ENCODE measurements at regions not wholly inside any gene's neighbourhood (a gene's known extent, or its start where the extent isn't known, plus 50 kb on each side); places are given as distances from the start of the nearest gene placed in this dataset.
"Not testable (repeated sequence)": the region's sequence is repeated elsewhere in the genome, so short reads cannot be mapped to it uniquely, and the experiment has no call there.

DNA sequence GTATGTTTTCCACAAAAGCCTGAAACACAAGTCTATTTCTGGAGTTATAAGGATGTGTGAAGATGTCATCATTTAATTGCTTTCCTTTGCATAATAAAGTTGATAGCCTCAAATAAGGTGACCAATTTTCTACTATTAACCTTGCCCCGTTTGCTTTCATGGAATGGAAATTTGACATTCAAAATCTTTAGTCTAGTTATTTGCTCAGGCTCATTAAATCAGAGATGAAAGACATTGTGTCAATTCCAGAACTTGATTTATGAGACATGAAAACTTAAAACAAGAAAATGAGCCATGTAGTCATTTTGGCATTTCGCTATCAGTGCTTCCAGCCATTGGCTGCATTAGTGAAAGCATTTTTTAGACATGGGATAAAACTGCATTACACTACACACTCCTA is 91.5 kb upstream of the ZSWIM2 start:
- DNase-seq, result no peak
- Histone ChIP-seq H3K27ac (no peak overlapping the region), H3K36me3 (no peaks in the 10 kb centered on the region), H3K4me3 (ENCODE audit: low read depth, low read length) (no peak overlapping the region), H3K27me3 (ENCODE audit: insufficient read depth, low read depth, severe bottlenecking) (no peaks in the 10 kb centered on the region), H3K9me3 (ENCODE audit: severe bottlenecking) (no peaks in the 10 kb centered on the region)
- TF ChIP-seq, protein P1, sequence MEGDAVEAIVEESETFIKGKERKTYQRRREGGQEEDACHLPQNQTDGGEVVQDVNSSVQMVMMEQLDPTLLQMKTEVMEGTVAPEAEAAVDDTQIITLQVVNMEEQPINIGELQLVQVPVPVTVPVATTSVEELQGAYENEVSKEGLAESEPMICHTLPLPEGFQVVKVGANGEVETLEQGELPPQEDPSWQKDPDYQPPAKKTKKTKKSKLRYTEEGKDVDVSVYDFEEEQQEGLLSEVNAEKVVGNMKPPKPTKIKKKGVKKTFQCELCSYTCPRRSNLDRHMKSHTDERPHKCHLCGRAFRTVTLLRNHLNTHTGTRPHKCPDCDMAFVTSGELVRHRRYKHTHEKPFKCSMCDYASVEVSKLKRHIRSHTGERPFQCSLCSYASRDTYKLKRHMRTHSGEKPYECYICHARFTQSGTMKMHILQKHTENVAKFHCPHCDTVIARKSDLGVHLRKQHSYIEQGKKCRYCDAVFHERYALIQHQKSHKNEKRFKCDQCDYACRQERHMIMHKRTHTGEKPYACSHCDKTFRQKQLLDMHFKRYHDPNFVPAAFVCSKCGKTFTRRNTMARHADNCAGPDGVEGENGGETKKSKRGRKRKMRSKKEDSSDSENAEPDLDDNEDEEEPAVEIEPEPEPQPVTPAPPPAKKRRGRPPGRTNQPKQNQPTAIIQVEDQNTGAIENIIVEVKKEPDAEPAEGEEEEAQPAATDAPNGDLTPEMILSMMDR (IDR thresholded peaks at IDR 0.05; ENCODE audit: low read depth, low read length), result no peak

- no peaks in the 10 kb centered on the region for H3K27me3 ChIP-seq (ENCODE audit: insufficient read depth, low read depth, severe bottlenecking)
- no peak overlapping the region for H3K4me3 ChIP-seq (ENCODE audit: low read depth, low read length)
- no peaks in the 10 kb centered on the region for H3K36me3 ChIP-seq
- no peak for DNase-seq
- TF ChIP-seq, protein P1 (IDR thresholded peaks at IDR 0.05; ENCODE audit: low read depth, low read length), result no peak
- H3K27ac ChIP-seq, result no peak overlapping the region
- no peaks in the 10 kb centered on the region for H3K9me3 ChIP-seq (ENCODE audit: severe bottlenecking)
Measured at GRCh38 chr2:186934420-186934819, 85.5 kb upstream of the ZSWIM2 start.

DNA sequence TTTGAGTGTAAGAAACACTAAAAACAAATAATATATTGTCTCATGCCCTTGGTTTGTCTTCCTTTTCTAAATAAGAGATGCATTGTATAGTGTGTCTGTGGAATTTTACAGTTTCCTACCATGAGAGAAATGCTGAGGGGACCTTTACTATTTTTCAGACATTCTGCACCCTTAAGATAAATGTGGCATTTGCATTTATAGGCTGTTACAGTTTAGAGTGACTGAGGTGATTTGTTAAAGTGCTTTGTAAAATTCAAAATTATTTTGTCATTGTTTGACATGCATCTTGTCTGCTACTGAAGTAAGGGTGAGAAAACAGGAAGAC is 78.9 kb upstream of the ZSWIM2 start:
- Histone ChIP-seq H3K36me3 (no peaks in the 10 kb centered on the region), H3K9me3 (ENCODE audit: severe bottlenecking) (no peaks in the 10 kb centered on the region), H3K4me3 (ENCODE audit: low read depth, low read length) (no peak overlapping the region), H3K27me3 (ENCODE audit: insufficient read depth, low read depth, severe bottlenecking) (no peaks in the 10 kb centered on the region), H3K27ac (no peak overlapping the region)
- no peak for DNase-seq
- TF ChIP-seq, protein P1 (IDR thresholded peaks at IDR 0.05; ENCODE audit: low read depth, low read length), result no peak

DNA sequence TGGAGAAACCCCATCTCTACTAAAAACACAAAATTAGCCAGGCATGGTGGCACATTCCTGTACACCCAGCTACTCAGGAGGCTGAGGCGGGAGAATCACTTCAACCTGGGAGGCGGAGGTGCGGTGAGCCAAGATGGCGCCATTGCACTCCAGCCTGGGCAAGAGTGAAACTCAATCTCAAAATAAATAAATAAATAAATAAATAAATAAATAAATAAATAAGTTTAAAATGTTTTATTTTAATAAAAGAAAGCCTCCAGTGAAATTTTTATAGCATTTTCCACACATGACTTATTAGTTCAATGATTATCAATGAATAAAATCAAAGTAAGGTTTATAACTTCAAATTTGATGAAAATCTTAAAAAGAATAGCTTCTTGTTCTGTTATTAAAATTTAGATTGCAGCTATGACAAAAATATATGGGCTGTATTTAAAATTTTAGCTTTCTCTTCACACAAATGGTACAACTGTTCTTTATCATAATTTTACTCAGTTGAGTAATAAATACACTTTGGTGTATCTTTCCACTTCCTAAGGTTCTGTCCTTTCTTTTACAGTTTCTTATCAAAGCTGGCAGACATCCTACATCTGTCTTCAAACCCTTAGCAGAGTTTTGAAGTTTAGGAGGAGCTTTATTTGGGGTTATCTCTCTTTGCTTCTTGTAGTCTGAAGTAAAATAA is 78.4 kb upstream of the ZSWIM2 start:
- Histone ChIP-seq H3K9me3 (ENCODE audit: severe bottlenecking) (no peaks in the 10 kb centered on the region), H3K27ac (no peak overlapping the region), H3K27me3 (ENCODE audit: insufficient read depth, low read depth, severe bottlenecking) (no peaks in the 10 kb centered on the region), H3K36me3 (no peaks in the 10 kb centered on the region), H3K4me3 (ENCODE audit: low read depth, low read length) (no peak overlapping the region)
- no peak for DNase-seq
- TF ChIP-seq, protein P1 (IDR thresholded peaks at IDR 0.05; ENCODE audit: low read depth, low read length), result no peak

GRCh38 chr2:186925514-186925913 is 76.5 kb upstream of the ZSWIM2 start:
- Histone ChIP-seq H3K9me3 (ENCODE audit: severe bottlenecking) (no peaks in the 10 kb centered on the region), H3K27ac (no peak overlapping the region), H3K36me3 (no peaks in the 10 kb centered on the region), H3K4me3 (ENCODE audit: low read depth, low read length) (no peak overlapping the region), H3K27me3 (ENCODE audit: insufficient read depth, low read depth, severe bottlenecking) (no peaks in the 10 kb centered on the region)
- TF ChIP-seq, protein P1 (IDR thresholded peaks at IDR 0.05; ENCODE audit: low read depth, low read length), result no peak
- no peak for DNase-seq

DNA sequence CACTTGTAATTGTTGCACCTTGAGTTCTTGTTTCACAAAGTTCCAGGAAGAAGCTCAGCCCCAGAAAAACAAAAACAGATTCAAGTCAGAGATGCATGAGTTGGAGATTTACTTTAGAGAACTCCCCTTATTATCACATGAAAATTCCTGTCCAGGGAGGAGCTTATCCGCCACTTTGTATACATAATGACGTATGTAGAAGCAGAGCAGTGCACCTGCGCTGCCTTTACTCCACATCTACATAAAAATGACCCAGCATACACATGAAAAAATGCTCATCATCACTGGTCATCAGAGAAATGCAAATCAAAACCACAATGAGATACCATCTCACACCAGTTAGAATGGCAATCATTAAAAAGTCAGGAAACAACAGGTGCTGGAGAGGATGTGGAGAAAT is 73.3 kb upstream of the ZSWIM2 start:
- not testable (repeated sequence) for DNase-seq; H3K4me3 ChIP-seq (ENCODE audit: low read depth, low read length); H3K36me3 ChIP-seq; H3K27me3 ChIP-seq (ENCODE audit: insufficient read depth, low read depth, severe bottlenecking); H3K9me3 ChIP-seq (ENCODE audit: severe bottlenecking); H3K27ac ChIP-seq

Data from WERI-Rb-1 (cell line).